HEK293 (cell line): ENCODE measurements at regions not wholly inside any gene's neighbourhood (a gene's known extent, or its start where the extent isn't known, plus 50 kb on each side); places are given as distances from the start of the nearest gene placed in this dataset.

Experiments used
- CTCF ChIA-PET: fragments of 350-600 bp; formaldehyde crosslinking; extraction: SDS; loops from one replicate; lab custom pipeline; 2021; ENCODE audit warnings: antibody characterized with exemption; lab: Yijun Ruan, JAX
- POLR2A ChIA-PET: fragments of 300-600 bp; formaldehyde crosslinking; extraction: SDS; loops from one replicate; lab custom pipeline; 2020; ENCODE audit warnings: antibody characterized with exemption, inconsistent platforms; lab: Yijun Ruan, JAX
- H3K27ac ChIP-seq: fragments of 200-500 bp; sonication (Bioruptor generic); 2 replicates; pipeline ENCODE4 v1.5.1; 2014; ENCODE audit warnings: low read depth, low read length, control low read depth, inconsistent platforms; ENCODE audit errors: extremely low read depth
- H3K36me3 ChIP-seq, 2 experiments: fragments of 200-500 bp in 1 of 2; sonication (Bioruptor generic) in 1 of 2; 1 replicate in 1 of 2; 2 replicates in 1 of 2; pipeline ENCODE4 v1.5.1; 2014 to 2017; ENCODE audit warnings: inconsistent platforms in 2 of 2, low read length in 2 of 2; ENCODE audit not compliant: control insufficient read depth in 2 of 2, insufficient read depth in 1 of 2
- H3K4me1 ChIP-seq: fragments of 200-500 bp; sonication (Bioruptor generic); 2 replicates; pipeline ENCODE4 v1.5.1; 2014; ENCODE audit warnings: mild to moderate bottlenecking, low read length, inconsistent platforms; ENCODE audit not compliant: control insufficient read depth, insufficient read depth
- H3K4me3 ChIP-seq: 2 replicates; pipeline ENCODE4 v1.5.1; 2011; ENCODE audit warnings: low read depth, mild to moderate bottlenecking, control low read depth, low read length, moderate library complexity
- H3K9me3 ChIP-seq: fragments of 200-500 bp; sonication (Bioruptor generic); 2 replicates; pipeline ENCODE4 v1.5.1; 2014; ENCODE audit warnings: low read depth, low read length, inconsistent platforms; ENCODE audit not compliant: control insufficient read depth, insufficient read depth
- GLIS1 ChIP-seq: fragments of 450-650 bp; formaldehyde crosslinking; IDR thresholded peaks from 2 replicates; pipeline ENCODE4 v1.5.1; 2016; ENCODE audit warnings: missing biosample characterization, missing genetic modification characterization
- GLIS2 ChIP-seq: fragments of 450-650 bp; formaldehyde crosslinking; IDR thresholded peaks from 2 replicates; pipeline ENCODE4 v1.5.1; 2016; ENCODE audit warnings: missing biosample characterization, missing genetic modification characterization
- KLF16 ChIP-seq: fragments of 450-650 bp; formaldehyde crosslinking; IDR thresholded peaks from 2 replicates; pipeline ENCODE4 v1.5.1; 2017; ENCODE audit warnings: missing biosample characterization, missing genetic modification characterization
- SCRT1 ChIP-seq: fragments of 450-650 bp; formaldehyde crosslinking; IDR thresholded peaks from 2 replicates; pipeline ENCODE4 v1.5.1; 2016; ENCODE audit warnings: missing biosample characterization, missing genetic modification characterization, borderline replicate concordance
- ZBTB20 ChIP-seq: fragments of 450-650 bp; formaldehyde crosslinking; IDR thresholded peaks from 2 replicates; pipeline ENCODE4 v1.5.1; 2016; ENCODE audit warnings: missing biosample characterization, missing genetic modification characterization
- ZBTB7A ChIP-seq: fragments of 450-650 bp; formaldehyde crosslinking; IDR thresholded peaks from 2 replicates; pipeline ENCODE4 v1.5.1; 2016; ENCODE audit warnings: low read depth, missing biosample characterization, missing genetic modification characterization
- ZFP37 ChIP-seq: fragments of 450-650 bp; formaldehyde crosslinking; IDR thresholded peaks from 2 replicates; pipeline ENCODE4 v1.5.1; 2016; ENCODE audit warnings: missing biosample characterization, missing genetic modification characterization
- ZFP69B ChIP-seq: fragments of 450-650 bp; formaldehyde crosslinking; IDR thresholded peaks from 2 replicates; pipeline ENCODE4 v1.5.1; 2016; ENCODE audit warnings: missing biosample characterization, missing genetic modification characterization
- ZNF133 ChIP-seq: fragments of 450-650 bp; formaldehyde crosslinking; IDR thresholded peaks from 2 replicates; pipeline ENCODE4 v1.5.1; 2016; ENCODE audit warnings: missing biosample characterization, missing genetic modification characterization
- ZNF146 ChIP-seq: fragments of 450-650 bp; formaldehyde crosslinking; IDR thresholded peaks from 2 replicates; pipeline ENCODE4 v1.5.1; 2016; ENCODE audit warnings: missing biosample characterization, missing genetic modification characterization
- ZNF155 ChIP-seq: fragments of 450-650 bp; formaldehyde crosslinking; IDR thresholded peaks from 2 replicates; pipeline ENCODE4 v1.5.1; 2016; ENCODE audit warnings: missing biosample characterization, missing genetic modification characterization
- ZNF2 ChIP-seq: fragments of 450-650 bp; formaldehyde crosslinking; IDR thresholded peaks from 2 replicates; pipeline ENCODE4 v1.5.1; 2016; ENCODE audit warnings: missing biosample characterization, missing genetic modification characterization
- ZNF311 ChIP-seq: fragments of 450-650 bp; formaldehyde crosslinking; IDR thresholded peaks from 2 replicates; pipeline ENCODE4 v1.5.1; 2017; ENCODE audit warnings: missing biosample characterization, missing genetic modification characterization, borderline replicate concordance
- ZNF350 ChIP-seq: fragments of 450-650 bp; formaldehyde crosslinking; IDR thresholded peaks from 2 replicates; pipeline ENCODE4 v1.5.0; 2017; ENCODE audit warnings: missing biosample characterization, mild to moderate bottlenecking, missing genetic modification characterization
- ZNF558 ChIP-seq: fragments of 450-650 bp; formaldehyde crosslinking; IDR thresholded peaks from 2 replicates; pipeline ENCODE4 v1.5.1; 2016; ENCODE audit warnings: missing biosample characterization, missing genetic modification characterization
- ZNF560 ChIP-seq: fragments of 450-650 bp; formaldehyde crosslinking; IDR thresholded peaks from 2 replicates; pipeline ENCODE4 v1.5.1; 2017; ENCODE audit warnings: missing biosample characterization, missing genetic modification characterization, borderline replicate concordance
- ZNF585B ChIP-seq: fragments of 450-650 bp; formaldehyde crosslinking; IDR thresholded peaks from 2 replicates; pipeline ENCODE4 v1.5.1; 2016; ENCODE audit warnings: missing biosample characterization, missing genetic modification characterization
- ZNF600 ChIP-seq: fragments of 450-650 bp; formaldehyde crosslinking; IDR thresholded peaks from 2 replicates; pipeline ENCODE4 v1.5.1; 2016; ENCODE audit warnings: missing biosample characterization, missing genetic modification characterization
- ZNF629 ChIP-seq: fragments of 450-650 bp; formaldehyde crosslinking; IDR thresholded peaks from 2 replicates; pipeline ENCODE4 v1.5.1; 2017; ENCODE audit warnings: missing biosample characterization, missing genetic modification characterization
- ZNF677 ChIP-seq: fragments of 450-650 bp; IDR thresholded peaks from 2 replicates; pipeline ENCODE4 v1.5.0; 2018; ENCODE audit warnings: missing biosample characterization, mild to moderate bottlenecking, missing genetic modification characterization, moderate library complexity
- ZNF701 ChIP-seq: fragments of 450-650 bp; formaldehyde crosslinking; IDR thresholded peaks from 2 replicates; pipeline ENCODE4 v1.5.1; 2016; ENCODE audit warnings: missing biosample characterization, missing genetic modification characterization
- ZNF76 ChIP-seq: fragments of 450-650 bp; formaldehyde crosslinking; IDR thresholded peaks from 2 replicates; pipeline ENCODE4; 2016; ENCODE audit warnings: low read depth, missing biosample characterization, missing genetic modification characterization, borderline replicate concordance
- TF ChIP-seq, protein P1 (sequence below): fragments of 450-650 bp; formaldehyde crosslinking; IDR thresholded peaks from 2 replicates; pipeline ENCODE4 v1.5.1; 2016; ENCODE audit warnings: missing biosample characterization, missing genetic modification characterization
- TF ChIP-seq, protein P2 (sequence below): fragments of 450-650 bp; formaldehyde crosslinking; IDR thresholded peaks from 2 replicates; pipeline ENCODE4 v1.5.1; 2016; ENCODE audit warnings: missing biosample characterization, missing genetic modification characterization
- TF ChIP-seq, protein P3 (sequence below): fragments of 450-650 bp; formaldehyde crosslinking; IDR thresholded peaks from 2 replicates; pipeline ENCODE4; 2016; ENCODE audit warnings: missing biosample characterization, missing genetic modification characterization

GRCh38 chr5:163189023-163189553, 248.3 kb upstream of the CCNG1 start (continued):
- TF ChIP-seq ZNF350 (tag by site-specific recombination), result no peak

- Histone ChIP-seq H3K36me3 (no peaks in the 10 kb centered on the region), H3K4me1 (no peaks in the 10 kb centered on the region), H3K9me3 (no peaks in the 10 kb centered on the region), H3K4me3 (no peak overlapping the region), H3K27ac (no peak overlapping the region)
- ChIA-PET CTCF (no interaction called here), POLR2A (no interaction called here)
- TF ChIP-seq ZNF558, result no peak
- TF ChIP-seq ZNF701, result no peak
- TF ChIP-seq ZNF311, result no peak
- TF ChIP-seq, protein P1, sequence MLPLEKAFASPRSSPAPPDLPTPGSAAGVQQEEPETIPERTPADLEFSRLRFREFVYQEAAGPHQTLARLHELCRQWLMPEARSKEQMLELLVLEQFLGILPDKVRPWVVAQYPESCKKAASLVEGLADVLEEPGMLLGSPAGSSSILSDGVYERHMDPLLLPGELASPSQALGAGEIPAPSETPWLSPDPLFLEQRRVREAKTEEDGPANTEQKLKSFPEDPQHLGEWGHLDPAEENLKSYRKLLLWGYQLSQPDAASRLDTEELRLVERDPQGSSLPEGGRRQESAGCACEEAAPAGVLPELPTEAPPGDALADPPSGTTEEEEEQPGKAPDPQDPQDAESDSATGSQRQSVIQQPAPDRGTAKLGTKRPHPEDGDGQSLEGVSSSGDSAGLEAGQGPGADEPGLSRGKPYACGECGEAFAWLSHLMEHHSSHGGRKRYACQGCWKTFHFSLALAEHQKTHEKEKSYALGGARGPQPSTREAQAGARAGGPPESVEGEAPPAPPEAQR (tag by site-specific recombination), result no peak
- TF ChIP-seq ZNF629, result no peak
- TF ChIP-seq SCRT1 (tag by site-specific recombination), result no peak
- TF ChIP-seq ZNF76, result no peak
- no peak for TF ChIP-seq ZNF2 (tag by site-specific recombination)
- no peak for TF ChIP-seq ZBTB7A (tag by site-specific recombination)
- no peak for TF ChIP-seq ZNF146
- no peak for TF ChIP-seq ZNF155
- no peak for TF ChIP-seq GLIS2 (tag by site-specific recombination)
These were observed 247.1 kb upstream of the CCNG1 start for GRCh38 chr5:163190283-163190682.

GRCh38 chr5:163190784-163191183, 246.6 kb upstream of the CCNG1 start:
- H3K36me3 ChIP-seq, result no peaks in the 10 kb centered on the region
- no peak overlapping the region for H3K4me3 ChIP-seq
- no peak for TF ChIP-seq GLIS1 (tag by site-specific recombination)
- no peak for TF ChIP-seq ZNF585B (tag by site-specific recombination)
- TF ChIP-seq, protein P2, sequence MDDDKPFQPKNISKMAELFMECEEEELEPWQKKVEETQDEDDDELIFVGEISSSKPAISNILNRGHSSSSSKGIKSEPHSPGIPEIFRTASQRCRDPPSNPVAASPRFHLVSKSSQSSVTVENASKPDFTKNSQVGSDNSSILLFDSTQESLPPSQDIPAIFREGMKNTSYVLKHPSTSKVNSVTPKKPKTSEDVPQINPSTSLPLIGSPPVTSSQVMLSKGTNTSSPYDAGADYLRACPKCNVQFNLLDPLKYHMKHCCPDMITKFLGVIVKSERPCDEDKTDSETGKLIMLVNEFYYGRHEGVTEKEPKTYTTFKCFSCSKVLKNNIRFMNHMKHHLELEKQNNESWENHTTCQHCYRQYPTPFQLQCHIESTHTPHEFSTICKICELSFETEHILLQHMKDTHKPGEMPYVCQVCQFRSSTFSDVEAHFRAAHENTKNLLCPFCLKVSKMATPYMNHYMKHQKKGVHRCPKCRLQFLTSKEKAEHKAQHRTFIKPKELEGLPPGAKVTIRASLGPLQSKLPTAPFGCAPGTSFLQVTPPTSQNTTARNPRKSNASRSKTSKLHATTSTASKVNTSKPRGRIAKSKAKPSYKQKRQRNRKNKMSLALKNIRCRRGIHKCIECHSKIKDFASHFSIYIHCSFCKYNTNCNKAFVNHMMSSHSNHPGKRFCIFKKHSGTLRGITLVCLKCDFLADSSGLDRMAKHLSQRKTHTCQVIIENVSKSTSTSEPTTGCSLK (tag by site-specific recombination), result no peak
- no peak for TF ChIP-seq ZNF560 (tag by site-specific recombination)
- TF ChIP-seq KLF16 (tag by site-specific recombination), result no peak
- no peak for TF ChIP-seq ZFP69B (tag by site-specific recombination)
- TF ChIP-seq, protein P3, sequence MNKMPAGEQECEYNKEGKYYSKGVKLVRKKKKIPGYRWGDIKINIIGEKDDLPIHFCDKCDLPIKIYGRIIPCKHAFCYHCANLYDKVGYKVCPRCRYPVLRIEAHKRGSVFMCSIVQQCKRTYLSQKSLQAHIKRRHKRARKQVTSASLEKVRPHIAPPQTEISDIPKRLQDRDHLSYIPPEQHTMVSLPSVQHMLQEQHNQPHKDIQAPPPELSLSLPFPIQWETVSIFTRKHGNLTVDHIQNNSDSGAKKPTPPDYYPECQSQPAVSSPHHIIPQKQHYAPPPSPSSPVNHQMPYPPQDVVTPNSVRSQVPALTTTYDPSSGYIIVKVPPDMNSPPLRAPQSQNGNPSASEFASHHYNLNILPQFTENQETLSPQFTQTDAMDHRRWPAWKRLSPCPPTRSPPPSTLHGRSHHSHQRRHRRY, result no peak
- no peak for TF ChIP-seq ZNF629
- no peak for TF ChIP-seq ZNF677 (tag by site-specific recombination)
- TF ChIP-seq ZFP37, result no peak
- TF ChIP-seq ZNF600 (tag by site-specific recombination), result no peak
- no peak for TF ChIP-seq ZBTB20 (tag by site-specific recombination)
- no peak for TF ChIP-seq ZNF133
- ChIA-PET CTCF (interaction anchor here (0.7 kb wide), 1 partner anchor 157 kb away, joined by 3 read pairs; no protein-coding TSS in a partner anchor), POLR2A (no interaction called here)
- H3K9me3 ChIP-seq, result no peaks in the 10 kb centered on the region
- no peaks in the 10 kb centered on the region for H3K4me1 ChIP-seq
- H3K27ac ChIP-seq, result no peak overlapping the region
